Nephron progenitor cell (in vitro differentiated cells): ENCODE measurements at regions not wholly inside any gene's neighbourhood (a gene's known extent, or its start where the extent isn't known, plus 50 kb on each side); places are given as distances from the start of the nearest gene placed in this dataset.

Source experiments
- DNase-seq: peaks from one replicate; pipeline ENCODE4 v3.0.0; 2021
- H3K27ac Mint-ChIP-seq: 2 replicates; pipeline ENCODE4 v1.8.0; 2021; ENCODE audit warnings: mild to moderate bottlenecking, moderate library complexity, mixed read lengths
- H3K27me3 Mint-ChIP-seq: 2 replicates; pipeline ENCODE4 v1.8.0; 2021; ENCODE audit warnings: mild to moderate bottlenecking, low read depth, mixed read lengths; ENCODE audit not compliant: poor library complexity
- H3K36me3 Mint-ChIP-seq: 2 replicates; pipeline ENCODE4 v1.8.0; 2021; ENCODE audit warnings: low read depth, mixed read lengths
- H3K4me1 Mint-ChIP-seq: 2 replicates; pipeline ENCODE4 v1.8.0; 2021; ENCODE audit warnings: mixed read lengths
- H3K4me3 Mint-ChIP-seq: 2 replicates; pipeline ENCODE4 v1.8.0; 2021; ENCODE audit warnings: mild to moderate bottlenecking, moderate library complexity, mixed read lengths
- H3K9me3 Mint-ChIP-seq: 2 replicates; pipeline ENCODE4 v1.8.0; 2021; ENCODE audit warnings: mild to moderate bottlenecking, moderate library complexity, mixed read lengths
- CTCF ChIP-seq: fragments of 200-600 bp; sonication (generic); IDR thresholded peaks from 2 replicates; pipeline ENCODE4 v1.5.0; 2021; ENCODE audit warnings: antibody characterized with exemption

GRCh38 chr12:25424211-25424731 is 128.8 kb downstream of the LMNTD1 start:
- TF ChIP-seq CTCF = no peak
- Mint-ChIP-seq H3K36me3 (no peaks in the 10 kb centered on the region), H3K27me3 (peaks cover 5% of the 10 kb centered on the region)

GRCh38 chr12:25423355-25424050 is 129.6 kb downstream of the LMNTD1 start:
- Mint-ChIP-seq H3K36me3 (no peaks in the 10 kb centered on the region), H3K27me3 (peaks cover 5% of the 10 kb centered on the region), H3K27ac (no peak overlapping the region), H3K4me3 (no peak overlapping the region), H3K4me1 (no peaks in the 10 kb centered on the region), H3K9me3 (no peaks in the 10 kb centered on the region)
- no peak for TF ChIP-seq CTCF
- DNase-seq = no peak

More at GRCh38 chr12:25424211-25424731, 128.8 kb downstream of the LMNTD1 start:
- Mint-ChIP-seq H3K4me1 (no peaks in the 10 kb centered on the region), H3K27ac (no peak overlapping the region), H3K9me3 (no peaks in the 10 kb centered on the region), H3K4me3 (no peak overlapping the region)
- DNase-seq = no peak

GRCh38 chr12:25422241-25422640 is 130.8 kb downstream of the LMNTD1 start:
- no peak for TF ChIP-seq CTCF
- no peak for DNase-seq
- H3K9me3 Mint-ChIP-seq = no peaks in the 10 kb centered on the region
- peaks cover under 1% of the 10 kb centered on the region for H3K4me1 Mint-ChIP-seq
- no peaks in the 10 kb centered on the region for H3K36me3 Mint-ChIP-seq
- no peak overlapping the region for H3K27ac Mint-ChIP-seq
- no peak overlapping the region for H3K4me3 Mint-ChIP-seq
- peaks cover 5% of the 10 kb centered on the region for H3K27me3 Mint-ChIP-seq

- H3K27ac Mint-ChIP-seq = no peak overlapping the region
- H3K4me1 Mint-ChIP-seq = peaks cover 4% of the 10 kb centered on the region
- no peak overlapping the region for H3K4me3 Mint-ChIP-seq
- H3K9me3 Mint-ChIP-seq = no peaks in the 10 kb centered on the region
- TF ChIP-seq CTCF = no peak
- peaks cover 5% of the 10 kb centered on the region for H3K27me3 Mint-ChIP-seq
- no peak for DNase-seq
- H3K36me3 Mint-ChIP-seq = no peaks in the 10 kb centered on the region
Observed at GRCh38 chr12:25421651-25422167, 131.4 kb downstream of the LMNTD1 start.

- Mint-ChIP-seq H3K4me1 (peaks cover 4% of the 10 kb centered on the region), H3K36me3 (no peaks in the 10 kb centered on the region), H3K9me3 (no peaks in the 10 kb centered on the region), H3K27me3 (peaks cover 5% of the 10 kb centered on the region), H3K4me3 (no peak overlapping the region), H3K27ac (no peak overlapping the region)
- no peak for DNase-seq
- no peak for TF ChIP-seq CTCF
Observed at GRCh38 chr12:25420116-25420515, 133.0 kb downstream of the LMNTD1 start.

GRCh38 chr12:25419595-25419994 is 133.5 kb downstream of the LMNTD1 start:
- H3K4me3 Mint-ChIP-seq = no peak overlapping the region
- peaks cover 5% of the 10 kb centered on the region for H3K27me3 Mint-ChIP-seq
- no peak for DNase-seq
- H3K36me3 Mint-ChIP-seq = no peaks in the 10 kb centered on the region
- H3K9me3 Mint-ChIP-seq = no peaks in the 10 kb centered on the region
- H3K4me1 Mint-ChIP-seq = peaks cover 4% of the 10 kb centered on the region
- TF ChIP-seq CTCF = no peak
- no peak overlapping the region for H3K27ac Mint-ChIP-seq
